HG03521 (cell line): ENCODE measurements at regions not wholly inside any gene's neighbourhood (a gene's known extent, or its start where the extent isn't known, plus 50 kb on each side); places are given as distances from the start of the nearest gene placed in this dataset.
"Not testable (repeated sequence)": the region's sequence is repeated elsewhere in the genome, so short reads cannot be mapped to it uniquely, and the experiment has no call there.

Source experiments
- ATAC-seq: cut with Tn5 transposase; IDR thresholded peaks from one replicate; pipeline ENCODE4 v1.9.1; 2021; ENCODE audit warnings: mild to moderate bottlenecking, moderate library complexity; ENCODE audit not compliant: unreplicated experiment

DNA sequence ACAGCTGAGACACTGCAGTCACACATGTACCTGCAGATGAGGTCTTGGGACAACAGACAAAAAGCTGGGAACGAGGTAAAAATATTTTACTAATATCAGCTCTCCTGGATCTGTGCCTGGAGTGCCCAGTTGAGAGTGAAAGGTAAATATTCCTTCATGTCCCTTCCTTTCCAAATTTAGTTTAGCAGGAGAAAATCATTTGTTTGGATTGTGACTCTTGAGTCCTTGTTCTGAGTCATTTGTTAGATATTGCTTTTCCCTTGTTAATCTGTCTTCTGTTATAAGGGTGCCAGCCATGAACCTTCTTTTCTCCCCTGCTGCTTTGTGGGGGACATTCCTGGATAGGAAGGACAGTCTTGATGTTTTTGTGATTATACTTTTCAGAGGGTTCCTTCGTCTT is 329.2 kb downstream of the DSC3 start:
- ATAC-seq, result no peak

DNA sequence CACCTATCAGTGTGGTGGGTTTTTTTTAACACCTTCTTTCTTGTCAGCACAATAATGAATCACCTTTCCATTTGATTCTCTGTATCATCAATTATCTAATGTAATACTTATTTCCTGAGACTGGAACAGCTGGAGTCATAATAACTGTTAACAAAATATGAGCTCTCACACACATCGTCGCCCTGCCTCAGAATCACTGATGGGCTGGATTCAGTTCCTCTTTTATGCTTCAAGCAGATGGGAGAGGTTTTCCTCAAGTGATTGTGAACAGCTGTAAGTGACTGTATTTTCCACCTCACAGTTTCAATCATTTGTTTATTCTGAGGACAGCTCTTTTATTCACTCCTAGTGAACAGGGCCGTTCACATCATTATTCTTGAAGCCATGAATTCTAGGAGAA is 330.2 kb downstream of the DSC3 start:
- ATAC-seq, result no peak

DNA sequence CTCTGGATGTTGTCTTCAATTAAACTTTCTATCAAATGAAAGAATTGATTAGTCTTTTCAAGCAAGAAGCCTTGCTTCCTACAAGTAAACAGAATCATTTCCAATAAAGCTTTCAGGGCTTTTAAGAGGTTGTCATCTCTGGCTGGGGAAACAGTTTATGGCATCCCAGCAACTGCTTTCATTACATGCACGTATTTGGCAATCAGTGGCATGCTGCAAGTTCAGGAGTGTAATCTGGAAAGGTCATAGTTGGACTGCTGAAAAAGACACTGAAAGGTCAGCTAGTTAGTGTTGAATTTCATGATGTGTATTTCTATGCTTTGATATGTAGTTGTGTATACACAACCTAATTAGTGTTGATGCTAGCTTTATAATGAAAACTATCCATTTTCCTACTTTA is 332.9 kb downstream of the DSC3 start:
- ATAC-seq, result no peak

DNA sequence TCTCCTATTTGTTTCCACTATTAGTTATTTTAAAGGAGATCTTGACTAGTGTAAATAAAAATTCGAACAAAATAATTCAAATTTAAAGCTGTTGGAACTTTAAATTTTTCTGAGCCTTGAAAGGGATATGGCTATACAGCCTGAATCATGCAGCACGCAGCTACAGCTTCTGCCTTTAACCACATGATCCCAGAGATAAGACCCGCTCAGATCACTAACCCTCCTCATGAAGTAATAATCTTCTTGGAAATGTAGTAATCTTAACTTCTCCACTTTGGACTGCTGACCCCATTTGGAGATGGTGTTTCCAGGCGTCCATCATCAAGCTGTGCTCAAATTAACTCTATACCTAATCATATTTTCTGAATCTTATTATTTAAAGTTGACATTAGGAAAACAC is 336.6 kb downstream of the DSC3 start:
- no peak for ATAC-seq

DNA sequence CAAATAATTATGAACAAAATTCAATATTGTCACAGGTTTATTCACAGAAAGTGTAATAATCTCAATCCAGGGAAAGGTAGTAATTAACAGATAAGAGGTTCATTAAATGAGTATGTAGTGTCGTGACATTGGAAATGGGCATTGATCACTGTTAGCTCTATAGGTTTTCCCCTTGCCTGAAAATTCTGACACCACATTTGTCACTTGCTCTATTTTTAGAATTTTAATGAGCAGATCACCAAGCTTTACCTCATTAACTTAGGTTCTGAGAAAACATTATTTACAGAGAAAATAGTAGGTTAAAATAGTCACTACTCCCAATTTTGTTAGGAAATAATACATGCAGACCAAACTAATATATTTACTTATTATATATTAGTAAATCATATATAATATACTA is 344.0 kb downstream of the DSC3 start:
- ATAC-seq, result no peak

DNA sequence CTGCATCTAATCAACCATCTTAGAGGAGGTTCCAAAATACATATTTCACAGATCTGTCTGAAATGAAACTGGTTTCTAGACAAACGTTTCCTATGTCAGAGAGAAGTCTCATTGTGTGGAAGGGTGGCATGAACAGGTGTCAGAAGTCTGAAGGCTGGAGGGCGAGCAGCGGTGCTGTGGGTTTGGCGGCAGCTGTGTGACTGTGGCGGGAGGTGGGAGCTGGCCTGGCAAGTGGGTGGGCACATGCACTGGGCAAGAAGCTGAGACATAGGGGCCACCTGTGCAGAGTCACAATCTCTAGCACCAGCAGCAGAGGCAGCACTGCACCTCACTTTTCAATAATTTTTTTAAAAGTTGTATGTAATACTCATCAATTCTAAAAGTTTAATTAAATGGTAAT is 346.3 kb downstream of the DSC3 start:
- ATAC-seq, result no peak

DNA sequence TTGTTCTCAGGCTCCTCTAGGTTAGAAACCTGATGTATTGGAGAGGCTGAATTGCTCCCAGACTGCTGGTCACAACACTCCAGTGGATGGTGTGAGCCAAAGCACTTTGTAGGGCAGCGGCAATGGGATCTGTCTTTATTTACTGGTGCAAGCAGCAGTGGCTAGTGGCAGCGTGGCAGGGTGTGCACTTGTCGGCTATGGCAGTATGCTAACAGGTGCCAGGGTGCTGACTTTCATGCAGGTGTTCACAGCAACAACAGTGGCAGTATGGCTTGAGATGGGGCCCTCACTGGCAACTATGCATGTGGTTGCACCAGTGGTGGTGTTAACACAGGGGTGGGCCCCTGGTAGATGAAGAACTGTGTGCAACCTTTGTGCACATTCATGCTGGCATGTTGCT is 347.8 kb downstream of the DSC3 start:
- no peak for ATAC-seq

DNA sequence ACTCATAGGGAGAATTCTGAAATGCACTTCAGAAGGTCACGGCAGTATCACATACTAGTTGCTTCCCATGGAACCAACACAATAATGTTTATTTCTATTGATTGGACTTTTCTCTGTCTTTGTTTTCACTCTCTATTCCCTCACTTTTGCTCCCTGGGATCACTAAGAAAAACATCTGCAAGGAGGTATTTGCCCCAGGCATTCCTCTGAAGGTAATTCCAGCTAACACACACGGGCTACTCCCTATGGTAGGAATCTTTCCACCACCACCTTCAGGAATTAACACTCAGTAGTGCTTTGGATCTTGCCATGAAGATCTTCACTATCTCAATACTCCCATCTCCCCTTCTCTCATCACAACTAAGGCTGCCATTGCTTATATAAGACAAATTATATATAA is 353.3 kb downstream of the DSC3 start:
- no peak for ATAC-seq

DNA sequence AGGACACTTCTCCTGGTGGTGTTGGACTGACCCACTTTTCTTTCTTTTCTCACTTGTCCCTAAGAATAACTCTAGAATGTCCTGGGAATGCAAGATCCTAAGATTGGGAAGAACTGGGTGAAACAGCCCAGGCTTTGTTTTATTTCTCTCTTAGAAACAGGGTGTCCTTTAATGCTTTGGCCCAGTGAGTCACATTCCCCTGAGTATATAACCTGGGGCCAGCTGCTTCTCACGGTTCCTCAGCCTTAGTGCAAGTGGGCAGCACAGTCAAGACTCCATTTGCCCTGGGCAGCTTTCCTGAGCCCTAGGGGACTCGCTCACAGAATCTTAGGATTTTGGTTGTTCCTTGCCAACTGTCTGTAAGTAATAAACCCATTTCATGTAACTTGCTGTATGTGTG is 355.0 kb downstream of the DSC3 start:
- ATAC-seq, result no peak

DNA sequence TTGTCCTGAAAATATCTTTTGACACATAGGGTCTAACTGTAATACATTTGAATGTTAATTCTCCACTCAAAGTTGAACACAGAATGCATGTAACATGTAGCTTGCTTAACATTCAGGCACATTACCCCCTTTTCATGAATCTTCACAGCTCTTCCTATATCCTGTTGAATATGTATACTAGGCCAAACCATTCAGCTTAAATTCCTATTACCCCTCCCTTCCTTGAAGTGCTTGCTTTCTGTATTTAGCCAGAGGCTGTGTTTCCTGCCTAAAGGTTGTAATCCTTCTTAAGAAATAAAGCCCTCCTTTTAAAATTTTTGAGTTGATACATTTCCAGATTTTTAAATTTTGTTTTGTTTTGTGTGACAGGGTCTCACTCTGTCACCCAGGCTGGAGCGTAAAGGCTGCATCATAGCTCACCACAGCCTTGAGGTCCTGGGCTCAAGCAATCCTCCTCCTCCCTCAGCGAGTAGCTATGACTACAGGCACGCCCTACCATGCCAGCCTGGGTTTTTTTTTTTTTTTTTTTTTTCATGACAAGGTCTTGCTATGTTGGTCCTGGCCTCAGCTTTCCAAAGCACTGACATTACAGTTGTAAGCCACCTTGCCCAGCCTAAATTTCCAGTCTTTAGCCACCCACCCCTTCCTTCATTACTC is 357.6 kb downstream of the DSC3 start:
- ATAC-seq, result no peak

DNA sequence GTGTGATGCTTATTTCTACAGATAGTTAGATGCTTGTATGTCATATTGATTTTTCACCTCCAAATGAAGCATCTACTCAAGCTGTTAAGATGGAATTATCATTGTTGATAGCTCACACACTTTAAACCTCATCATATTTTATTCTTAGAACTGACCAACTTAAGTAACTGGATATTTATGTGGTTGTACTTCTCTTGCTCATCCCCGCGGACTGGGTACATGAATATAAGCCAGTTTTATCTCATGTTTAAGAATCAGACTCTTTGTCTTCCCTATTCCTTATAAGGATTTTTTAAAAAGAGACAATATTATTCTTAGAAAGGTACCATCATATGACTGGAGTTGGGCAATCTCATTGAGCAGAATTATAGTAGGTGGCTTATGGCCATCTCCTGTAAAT is 358.7 kb downstream of the DSC3 start:
- ATAC-seq, result no peak

DNA sequence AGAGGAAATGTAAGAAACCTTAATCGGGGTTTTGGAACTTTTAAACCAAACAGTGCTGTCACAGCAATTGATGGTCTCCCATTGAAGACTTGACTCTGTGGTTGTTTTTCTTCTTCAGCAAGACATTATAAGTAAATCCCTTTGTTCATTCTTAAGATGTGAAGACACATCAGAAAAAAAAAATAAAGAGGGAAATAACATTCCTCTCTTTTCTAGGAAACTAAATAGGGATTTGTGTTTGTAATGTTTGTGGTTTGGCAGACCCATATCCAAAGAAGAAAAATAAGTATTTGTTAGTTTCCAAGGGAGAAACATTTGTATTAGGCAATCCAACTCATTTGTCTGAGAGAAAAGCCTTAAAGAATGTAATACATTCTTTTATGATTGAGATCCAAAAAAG is 359.9 kb downstream of the DSC3 start:
- no peak for ATAC-seq

DNA sequence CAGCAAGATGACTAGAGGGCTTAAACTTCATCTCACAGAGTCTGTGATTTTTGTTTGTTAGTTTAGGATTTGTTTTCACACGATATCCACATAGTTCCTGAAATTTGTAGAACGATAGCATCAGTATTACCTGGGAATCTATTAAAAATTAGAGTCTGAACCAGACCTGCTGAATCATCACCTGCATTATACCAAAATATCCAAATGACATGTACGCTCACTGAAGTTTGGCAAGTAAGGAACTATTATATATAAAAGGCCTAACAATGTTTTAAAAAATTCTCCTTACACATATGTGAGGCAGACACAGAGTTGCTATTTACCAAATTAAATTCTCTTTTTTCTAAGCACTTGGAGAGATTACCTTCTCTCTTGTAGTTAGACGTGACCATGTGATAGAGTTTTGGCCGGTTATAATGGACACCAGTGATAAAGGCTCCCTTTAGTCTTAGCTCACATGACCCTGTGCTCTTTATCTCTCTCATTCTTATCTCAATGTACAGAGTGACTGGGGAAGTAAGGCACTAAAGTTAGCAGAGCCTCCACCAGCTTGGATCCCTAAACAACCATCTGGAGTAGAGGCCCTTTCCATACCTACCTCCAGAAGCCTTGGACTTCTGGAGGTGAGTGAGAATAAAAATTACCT is 363.1 kb downstream of the DSC3 start:
- no peak for ATAC-seq

DNA sequence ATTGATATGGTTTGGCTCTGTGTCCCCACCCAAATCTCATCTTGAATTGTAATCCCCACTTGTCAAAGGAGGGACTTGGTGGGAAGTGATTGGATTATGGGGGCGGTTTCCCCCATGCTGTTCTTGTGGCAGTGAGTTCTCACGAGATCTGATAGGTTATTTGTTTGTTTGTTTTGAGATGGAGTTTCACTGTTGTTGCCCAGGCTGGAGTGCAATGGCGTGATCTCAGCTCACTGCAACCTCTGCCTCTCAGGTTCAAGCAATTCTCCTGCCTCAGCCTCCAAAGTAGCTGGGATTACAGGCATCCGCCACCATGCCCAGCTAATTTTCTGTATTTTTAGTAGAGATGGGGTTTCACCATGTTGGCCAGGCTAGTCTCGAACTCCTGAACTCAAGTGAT is 364.7 kb downstream of the DSC3 start:
- ATAC-seq, result not testable (repeated sequence)

DNA sequence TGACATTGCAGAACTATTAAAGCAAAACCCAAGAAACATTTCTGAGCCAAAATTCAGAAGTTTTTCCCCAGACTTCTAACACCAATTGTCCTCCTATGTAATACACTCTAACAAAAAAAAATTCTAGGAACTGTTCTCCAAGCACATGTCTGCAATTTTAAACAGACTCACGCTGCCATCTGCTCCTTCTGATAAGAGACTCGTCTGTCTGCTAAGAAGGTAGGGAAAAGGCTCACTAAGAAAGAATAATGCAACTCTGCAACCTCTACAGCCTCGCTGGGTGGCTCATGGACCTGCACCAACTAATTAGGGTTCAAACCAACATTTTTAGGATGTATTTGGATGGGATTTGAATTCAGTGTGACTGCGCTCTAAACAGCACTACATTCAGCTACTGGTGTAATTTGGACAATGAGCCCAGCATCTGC is 366.5 kb downstream of the DSC3 start:
- no peak for ATAC-seq

DNA sequence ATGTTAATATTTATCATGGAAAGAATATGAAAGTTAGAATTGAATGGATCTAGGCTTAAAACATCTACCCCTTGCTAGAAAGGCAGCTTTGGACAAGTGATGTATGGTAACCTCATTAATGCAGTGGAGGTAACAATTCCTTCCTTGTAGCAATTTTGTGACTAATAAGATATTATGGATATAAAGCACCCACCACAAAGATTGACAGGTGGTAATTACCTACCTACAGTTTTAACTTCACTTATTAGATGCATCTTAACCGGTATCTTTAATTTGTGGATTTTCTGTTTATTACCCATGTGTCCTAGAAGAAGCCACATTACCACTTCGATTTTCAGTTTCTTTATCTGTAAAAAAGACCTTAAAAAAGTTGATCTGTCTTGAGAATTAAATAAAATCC is 367.0 kb downstream of the DSC3 start:
- ATAC-seq, result no peak

DNA sequence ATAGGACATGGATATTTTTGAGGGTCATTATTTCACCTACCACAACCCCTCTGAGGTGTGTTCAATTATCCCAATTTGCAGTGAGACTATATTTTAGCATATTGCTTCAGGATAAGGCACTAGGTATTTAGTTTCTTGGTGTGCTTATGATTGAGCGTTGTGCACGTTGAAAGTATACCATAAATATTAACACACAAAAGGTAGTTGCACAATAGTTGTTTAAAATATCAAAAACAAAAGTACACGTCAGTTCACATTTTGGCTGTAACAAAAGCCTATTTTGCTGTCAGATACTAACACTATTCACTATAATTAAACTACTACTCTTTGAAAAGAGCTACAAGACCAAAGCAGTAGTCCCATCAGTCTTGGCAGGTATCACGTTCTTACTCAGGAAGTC is 367.5 kb downstream of the DSC3 start:
- no peak for ATAC-seq

DNA sequence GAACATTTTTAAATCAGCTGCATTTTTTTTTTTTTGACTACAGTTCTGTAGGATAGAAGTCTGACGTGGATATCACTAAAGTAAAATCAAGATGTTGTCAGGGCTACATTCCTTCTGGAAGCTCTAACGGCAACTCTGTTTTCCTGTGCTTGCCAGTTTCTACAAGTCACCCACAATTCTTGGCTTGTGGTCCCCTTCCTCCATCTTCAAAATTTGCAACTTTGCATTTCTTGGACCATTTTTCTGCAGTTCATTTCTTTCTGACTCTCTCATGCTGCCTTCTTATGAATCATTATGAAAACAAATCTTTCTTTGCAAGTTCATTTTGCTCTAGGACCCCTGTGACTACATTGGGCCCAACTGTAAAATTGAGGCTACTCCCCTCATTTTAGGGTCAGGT is 367.9 kb downstream of the DSC3 start:
- no peak for ATAC-seq

DNA sequence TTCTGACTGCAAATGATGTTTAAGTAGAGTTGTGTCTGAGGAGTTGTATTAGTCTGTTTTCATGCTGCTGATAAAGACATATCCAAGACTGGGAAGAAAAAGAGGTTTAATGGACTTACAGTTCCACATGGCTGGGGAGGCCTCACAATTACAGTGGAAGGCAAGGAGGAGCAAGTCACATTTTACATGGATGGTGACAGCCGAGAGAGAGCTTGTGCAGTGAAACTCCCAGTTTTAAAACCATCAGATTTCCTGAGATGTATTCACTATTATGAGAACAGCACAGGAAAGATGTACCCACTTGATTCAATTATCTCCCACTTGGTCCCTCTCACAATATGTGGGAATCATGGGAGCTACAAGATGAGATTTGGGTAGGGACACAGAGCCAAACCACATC is 370.1 kb downstream of the DSC3 start:
- ATAC-seq, result not testable (repeated sequence)

DNA sequence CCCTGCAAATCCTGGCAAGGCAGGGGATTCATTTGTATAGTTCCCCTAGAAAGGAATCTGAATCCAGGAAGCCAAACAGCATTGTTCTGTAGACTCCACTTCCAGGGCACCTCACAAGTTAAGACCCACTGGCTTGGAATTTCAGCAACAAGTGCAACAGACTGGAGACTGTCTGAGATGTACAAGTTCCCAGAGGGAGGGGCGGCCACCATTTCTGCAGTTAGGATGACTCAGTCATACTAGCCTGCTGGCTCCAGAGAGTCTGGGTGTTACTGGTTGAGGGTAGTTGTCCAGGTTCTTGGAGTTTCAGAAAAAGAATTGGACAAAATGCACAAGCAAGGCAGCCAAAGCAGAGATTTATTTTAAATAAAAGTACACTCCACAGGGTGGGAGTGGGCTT is 384.2 kb downstream of the DSC3 start:
- ATAC-seq, result no peak

DNA sequence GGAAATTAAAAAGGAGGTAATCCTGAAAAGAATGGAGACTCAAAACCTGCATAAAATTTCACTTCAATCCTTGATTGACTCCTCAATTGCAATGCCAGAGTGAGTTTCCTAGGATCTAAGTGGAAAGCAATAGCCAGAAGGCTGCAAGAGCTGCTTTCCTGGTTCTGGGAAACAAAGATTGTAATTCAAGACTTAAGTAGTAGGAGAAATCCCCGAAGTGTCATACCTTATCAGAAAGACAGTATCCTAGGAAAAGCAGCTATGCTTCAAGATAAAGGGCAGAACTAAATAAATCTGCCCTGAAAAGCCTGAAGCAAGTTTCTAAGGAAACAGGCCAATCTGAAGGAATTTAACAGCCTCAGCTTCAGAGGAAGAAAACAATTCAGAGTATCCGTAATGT is 390.2 kb downstream of the DSC3 start:
- no peak for ATAC-seq

DNA sequence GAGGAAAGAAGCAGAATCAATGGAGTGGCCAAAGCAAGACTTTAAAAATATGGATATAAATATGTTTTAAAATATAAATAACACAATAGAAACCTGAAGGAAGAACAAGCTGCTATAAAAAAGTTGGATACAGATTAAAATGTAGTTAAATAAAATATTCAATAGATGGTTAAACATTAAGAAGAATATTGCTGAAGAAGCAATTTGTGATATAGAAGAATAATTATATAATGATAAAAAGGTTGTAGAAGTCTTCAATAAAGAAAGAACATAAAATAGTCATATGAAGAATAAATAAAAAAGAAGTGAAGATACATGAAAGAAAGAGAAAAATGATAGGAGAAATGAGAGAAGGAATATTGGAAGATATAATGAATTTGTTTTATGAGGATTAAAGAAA is 392.0 kb downstream of the DSC3 start:
- ATAC-seq, result no peak

DNA sequence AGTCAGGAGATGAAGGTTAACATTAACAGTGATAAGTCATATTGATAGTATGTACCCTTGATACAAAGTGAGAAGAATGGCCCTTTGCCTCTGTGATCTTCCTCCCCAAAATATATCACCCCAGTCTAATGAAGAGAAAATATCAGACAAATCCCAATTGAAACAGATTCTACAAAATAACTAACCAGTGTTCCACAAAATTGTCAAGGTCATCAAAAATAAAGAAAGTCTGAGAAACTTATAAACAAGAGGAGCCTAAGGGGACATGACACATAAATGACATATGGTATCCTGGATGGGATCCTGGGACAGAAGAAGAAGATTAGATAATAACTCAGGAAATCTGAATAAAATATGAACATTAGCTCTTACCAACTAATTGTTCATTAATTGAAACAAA is 398.4 kb downstream of the DSC3 start:
- ATAC-seq, result no peak
